SK-N-SH treated with all-trans-retinoic acid at 6 μM for 48 hours (cell line): ENCODE measurements at regions not wholly inside any gene's neighbourhood (a gene's known extent, or its start where the extent isn't known, plus 50 kb on each side); places are given as distances from the start of the nearest gene placed in this dataset.

ENCODE experiments used
- ATAC-seq: fragments of 200-7000 bp; cut with Tn5 transposase; 3 replicates; pipeline ENCODE4 v1.9.1; 2020; ENCODE audit warnings: mild to moderate bottlenecking, moderate library complexity
- ARNTL ChIP-seq: fragments of 450-650 bp; formaldehyde crosslinking; IDR thresholded peaks from 2 replicates; pipeline ENCODE4 v1.5.0; 2020; ENCODE audit warnings: low read depth, mild to moderate bottlenecking, moderate library complexity, borderline replicate concordance
- BACH2 ChIP-seq: fragments of 250-450 bp; sonication (Bioruptor Pico); IDR thresholded peaks from 2 replicates; pipeline ENCODE4 v1.9.0; 2021; ENCODE audit warnings: mild to moderate bottlenecking, borderline replicate concordance
- CSDC2 ChIP-seq: fragments of 250-450 bp; sonication (Bioruptor Pico); IDR thresholded peaks from 2 replicates; pipeline ENCODE4 v1.5.0; 2020; ENCODE audit warnings: mild to moderate bottlenecking, moderate library complexity
- ESRRG ChIP-seq: fragments of 250-450 bp; sonication (Bioruptor Pico); IDR thresholded peaks from 2 replicates; pipeline ENCODE4 v1.6.1; 2021; ENCODE audit warnings: mild to moderate bottlenecking
- GLIS3 ChIP-seq: fragments of 250-450 bp; sonication (Bioruptor Pico); IDR thresholded peaks from 2 replicates; pipeline ENCODE4 v1.5.0; 2020; ENCODE audit warnings: mild to moderate bottlenecking, moderate library complexity
- ISL1 ChIP-seq: fragments of 250-450 bp; sonication (Bioruptor Pico); IDR thresholded peaks from 2 replicates; pipeline ENCODE4 v2.1.2; 2022; ENCODE audit warnings: mild to moderate bottlenecking, moderate library complexity
- OSR1 ChIP-seq: fragments of 250-450 bp; sonication (Bioruptor Pico); IDR thresholded peaks from 2 replicates; pipeline ENCODE4 v1.8.0; 2022; ENCODE audit warnings: moderate library complexity, mild to moderate bottlenecking, inconsistent platforms
- RARB ChIP-seq: fragments of 250-450 bp; sonication (Bioruptor Pico); IDR thresholded peaks from 2 replicates; pipeline ENCODE4 v1.8.0; 2021; ENCODE audit warnings: mild to moderate bottlenecking, moderate library complexity
- TCF4 ChIP-seq: fragments of 250-450 bp; sonication (Bioruptor Pico); IDR thresholded peaks from 2 replicates; pipeline ENCODE4 v1.8.0; 2021; ENCODE audit warnings: mild to moderate bottlenecking, moderate library complexity, borderline replicate concordance
- TOX ChIP-seq: fragments of 250-450 bp; sonication (Bioruptor Pico); IDR thresholded peaks from 2 replicates; pipeline ENCODE4 v1.8.0; 2021; ENCODE audit warnings: mild to moderate bottlenecking, moderate library complexity, borderline replicate concordance
- ZC3H10 ChIP-seq: fragments of 250-450 bp; sonication (Bioruptor Pico); IDR thresholded peaks from 2 replicates; pipeline ENCODE4 v1.5.1; 2021; ENCODE audit warnings: mild to moderate bottlenecking, moderate library complexity
- ZFP30 ChIP-seq: fragments of 450-650 bp; formaldehyde crosslinking; IDR thresholded peaks from 2 replicates; pipeline ENCODE4 v1.5.0; 2022; ENCODE audit warnings: mild to moderate bottlenecking, moderate library complexity
- ZNF565 ChIP-seq: fragments of 450-650 bp; formaldehyde crosslinking; conservative IDR thresholded peaks from 2 replicates; pipeline ENCODE4 v1.5.0; 2020; ENCODE audit warnings: low read depth, mild to moderate bottlenecking, moderate library complexity
- ZNF70 ChIP-seq: fragments of 450-650 bp; formaldehyde crosslinking; IDR thresholded peaks from 2 replicates; pipeline ENCODE4 v1.5.0; 2020; ENCODE audit warnings: mild to moderate bottlenecking, moderate library complexity
- ZNF8 ChIP-seq: fragments of 450-650 bp; formaldehyde crosslinking; IDR thresholded peaks from 2 replicates; pipeline ENCODE4 v1.5.0; 2020; ENCODE audit warnings: mild to moderate bottlenecking, moderate library complexity
- TF ChIP-seq, protein P1 (sequence below): fragments of 250-450 bp; sonication (Bioruptor Pico); IDR thresholded peaks from 2 replicates; pipeline ENCODE4 v1.8.0; 2021; ENCODE audit warnings: low read depth, mild to moderate bottlenecking, moderate library complexity, borderline replicate concordance
- TF ChIP-seq, protein P2 (sequence below): fragments of 250-450 bp; sonication (Bioruptor Pico); IDR thresholded peaks from 2 replicates; pipeline ENCODE4 v1.5.0; 2020; ENCODE audit warnings: mild to moderate bottlenecking, moderate library complexity
- TF ChIP-seq, protein P3 (sequence below): fragments of 250-450 bp; sonication (Bioruptor Pico); IDR thresholded peaks from 2 replicates; pipeline ENCODE4 v1.5.1; 2021; ENCODE audit warnings: mild to moderate bottlenecking, moderate library complexity
- TF ChIP-seq, protein P4 (sequence below): fragments of 250-450 bp; sonication (Bioruptor Pico); IDR thresholded peaks from 2 replicates; pipeline ENCODE4 v1.8.0; 2020; ENCODE audit warnings: mild to moderate bottlenecking, moderate library complexity, borderline replicate concordance
- TF ChIP-seq, protein P5 (sequence below): fragments of 250-450 bp; sonication (Bioruptor Pico); IDR thresholded peaks from 2 replicates; pipeline ENCODE4 v1.5.1; 2020; ENCODE audit warnings: low read depth, mild to moderate bottlenecking, moderate library complexity

DNA sequence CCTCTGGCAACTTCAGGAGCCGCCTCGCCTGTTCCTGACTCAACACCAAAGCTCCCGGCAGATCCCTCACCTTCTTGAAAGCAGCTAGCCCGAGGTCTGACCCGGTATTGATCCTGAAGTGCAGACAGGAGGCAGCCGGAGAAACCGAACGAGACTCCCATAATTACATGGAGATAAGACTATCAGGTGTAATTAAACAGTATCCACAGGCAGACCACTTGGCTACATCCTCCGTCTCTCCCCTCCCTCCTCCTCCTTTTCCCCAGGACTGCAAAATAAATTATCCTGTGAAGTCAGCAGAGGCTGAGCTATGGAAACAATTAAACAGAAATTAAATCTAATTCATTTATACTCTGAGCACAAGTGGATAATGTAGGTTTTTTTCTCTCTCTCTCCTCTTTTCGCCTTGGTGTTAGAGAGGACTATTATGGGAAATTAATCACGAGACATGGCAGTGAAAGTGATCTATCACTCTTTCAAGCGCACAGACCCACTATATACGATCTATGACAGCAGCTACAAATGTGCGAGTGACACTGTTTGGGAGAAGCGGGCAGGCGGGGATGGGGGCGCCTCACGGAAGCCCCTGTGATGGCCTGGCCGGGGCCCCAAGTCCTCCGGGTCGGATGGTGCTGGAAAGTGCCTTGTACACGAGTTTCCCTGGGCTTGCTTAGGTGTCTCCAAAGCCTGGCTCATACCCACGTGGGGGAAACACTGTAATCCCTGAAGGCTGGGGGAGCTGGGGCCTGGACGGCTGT lies 92.8 kb downstream of the RBFOX3 start:
- peak; percentile 68; the same call in 1 of the 2 replicates for TF ChIP-seq TCF4
- no peak for TF ChIP-seq ZFP30
- TF ChIP-seq, protein P1, sequence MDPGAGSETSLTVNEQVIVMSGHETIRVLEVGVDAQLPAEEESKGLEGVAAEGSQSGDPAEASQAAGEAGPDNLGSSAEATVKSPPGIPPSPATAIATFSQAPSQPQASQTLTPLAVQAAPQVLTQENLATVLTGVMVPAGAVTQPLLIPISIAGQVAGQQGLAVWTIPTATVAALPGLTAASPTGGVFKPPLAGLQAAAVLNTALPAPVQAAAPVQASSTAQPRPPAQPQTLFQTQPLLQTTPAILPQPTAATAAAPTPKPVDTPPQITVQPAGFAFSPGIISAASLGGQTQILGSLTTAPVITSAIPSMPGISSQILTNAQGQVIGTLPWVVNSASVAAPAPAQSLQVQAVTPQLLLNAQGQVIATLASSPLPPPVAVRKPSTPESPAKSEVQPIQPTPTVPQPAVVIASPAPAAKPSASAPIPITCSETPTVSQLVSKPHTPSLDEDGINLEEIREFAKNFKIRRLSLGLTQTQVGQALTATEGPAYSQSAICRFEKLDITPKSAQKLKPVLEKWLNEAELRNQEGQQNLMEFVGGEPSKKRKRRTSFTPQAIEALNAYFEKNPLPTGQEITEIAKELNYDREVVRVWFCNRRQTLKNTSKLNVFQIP (CRISPR knock-in tag) = no peak
- TF ChIP-seq ARNTL (CRISPR knock-in tag) = no peak
- no peak for TF ChIP-seq ZC3H10 (CRISPR knock-in tag)
- TF ChIP-seq, protein P2, sequence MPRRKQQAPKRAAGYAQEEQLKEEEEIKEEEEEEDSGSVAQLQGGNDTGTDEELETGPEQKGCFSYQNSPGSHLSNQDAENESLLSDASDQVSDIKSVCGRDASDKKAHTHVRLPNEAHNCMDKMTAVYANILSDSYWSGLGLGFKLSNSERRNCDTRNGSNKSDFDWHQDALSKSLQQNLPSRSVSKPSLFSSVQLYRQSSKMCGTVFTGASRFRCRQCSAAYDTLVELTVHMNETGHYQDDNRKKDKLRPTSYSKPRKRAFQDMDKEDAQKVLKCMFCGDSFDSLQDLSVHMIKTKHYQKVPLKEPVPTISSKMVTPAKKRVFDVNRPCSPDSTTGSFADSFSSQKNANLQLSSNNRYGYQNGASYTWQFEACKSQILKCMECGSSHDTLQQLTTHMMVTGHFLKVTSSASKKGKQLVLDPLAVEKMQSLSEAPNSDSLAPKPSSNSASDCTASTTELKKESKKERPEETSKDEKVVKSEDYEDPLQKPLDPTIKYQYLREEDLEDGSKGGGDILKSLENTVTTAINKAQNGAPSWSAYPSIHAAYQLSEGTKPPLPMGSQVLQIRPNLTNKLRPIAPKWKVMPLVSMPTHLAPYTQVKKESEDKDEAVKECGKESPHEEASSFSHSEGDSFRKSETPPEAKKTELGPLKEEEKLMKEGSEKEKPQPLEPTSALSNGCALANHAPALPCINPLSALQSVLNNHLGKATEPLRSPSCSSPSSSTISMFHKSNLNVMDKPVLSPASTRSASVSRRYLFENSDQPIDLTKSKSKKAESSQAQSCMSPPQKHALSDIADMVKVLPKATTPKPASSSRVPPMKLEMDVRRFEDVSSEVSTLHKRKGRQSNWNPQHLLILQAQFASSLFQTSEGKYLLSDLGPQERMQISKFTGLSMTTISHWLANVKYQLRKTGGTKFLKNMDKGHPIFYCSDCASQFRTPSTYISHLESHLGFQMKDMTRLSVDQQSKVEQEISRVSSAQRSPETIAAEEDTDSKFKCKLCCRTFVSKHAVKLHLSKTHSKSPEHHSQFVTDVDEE (CRISPR knock-in tag) = peak; percentile 62; the same call in 1 of the 2 replicates
- no peak for TF ChIP-seq TOX
- TF ChIP-seq, all 23 proteins: peak for 2
- no peak; the same call in 2 of the 3 replicates for ATAC-seq

DNA sequence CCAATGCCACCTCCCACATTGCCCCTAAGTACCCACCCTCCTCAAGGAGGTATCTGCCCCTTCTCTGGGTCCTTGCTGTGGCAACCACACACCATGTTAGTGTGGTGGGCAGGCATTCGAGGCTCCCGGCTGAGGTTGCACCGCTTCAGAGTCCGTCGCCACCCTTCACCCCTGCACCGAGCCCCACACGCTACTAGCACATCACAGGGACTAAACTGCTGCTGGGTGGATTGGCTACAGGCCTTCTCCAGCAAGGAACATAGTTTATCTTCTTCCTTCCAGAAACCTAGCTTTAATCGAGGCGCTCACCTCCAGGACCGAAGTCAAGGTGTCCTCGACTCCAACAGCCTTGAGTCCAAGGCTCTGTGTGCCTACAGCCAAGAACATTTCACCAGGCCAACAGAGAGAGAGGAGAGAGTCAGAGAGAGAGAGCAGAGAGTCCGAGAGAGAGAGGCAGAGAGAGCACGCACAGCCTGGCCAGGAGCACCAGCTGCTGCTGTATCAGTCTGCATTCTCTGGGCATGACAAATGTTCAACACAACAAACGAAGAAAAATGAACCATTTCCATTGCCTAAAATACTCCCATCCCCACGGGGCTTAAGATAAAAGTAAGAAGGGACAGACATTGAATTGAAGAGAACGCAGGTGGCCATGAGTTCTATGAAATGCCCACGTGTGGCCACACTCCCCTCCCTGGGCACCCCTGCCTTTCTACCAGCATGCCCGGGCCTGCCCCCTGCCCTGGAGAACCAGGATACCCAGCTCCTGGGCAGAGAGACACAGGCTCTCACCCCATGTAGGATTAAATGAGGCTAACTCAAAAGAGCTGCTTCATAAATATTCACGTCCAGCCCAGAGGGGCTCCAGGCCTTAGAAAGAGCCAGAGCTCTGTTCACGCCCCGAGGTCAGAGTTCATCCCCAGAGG lies 94.9 kb downstream of the RBFOX3 start:
- ATAC-seq = no peak

DNA sequence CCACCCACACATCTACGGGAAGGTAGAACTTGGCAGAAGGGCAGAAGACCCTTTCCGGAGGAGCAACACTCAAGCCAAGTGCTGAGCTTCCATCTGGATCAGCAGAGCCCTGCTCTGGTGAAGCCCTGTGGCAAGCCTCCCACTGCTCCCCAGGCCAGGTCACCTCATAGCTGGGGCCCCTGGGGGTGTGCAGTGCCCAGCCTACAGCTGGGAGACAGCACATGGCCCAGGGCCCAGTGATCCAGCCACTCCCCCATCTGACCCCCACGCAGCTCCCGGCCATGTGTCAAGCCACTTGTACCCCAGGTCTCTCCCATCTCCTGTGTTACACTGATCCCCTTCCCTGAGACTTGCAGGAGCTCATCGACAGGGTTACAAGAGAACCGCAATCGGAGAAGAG lies 95.7 kb downstream of the RBFOX3 start:
- ATAC-seq = no peak
- TF ChIP-seq CSDC2 (CRISPR knock-in tag) = no peak
- TF ChIP-seq, protein P3, sequence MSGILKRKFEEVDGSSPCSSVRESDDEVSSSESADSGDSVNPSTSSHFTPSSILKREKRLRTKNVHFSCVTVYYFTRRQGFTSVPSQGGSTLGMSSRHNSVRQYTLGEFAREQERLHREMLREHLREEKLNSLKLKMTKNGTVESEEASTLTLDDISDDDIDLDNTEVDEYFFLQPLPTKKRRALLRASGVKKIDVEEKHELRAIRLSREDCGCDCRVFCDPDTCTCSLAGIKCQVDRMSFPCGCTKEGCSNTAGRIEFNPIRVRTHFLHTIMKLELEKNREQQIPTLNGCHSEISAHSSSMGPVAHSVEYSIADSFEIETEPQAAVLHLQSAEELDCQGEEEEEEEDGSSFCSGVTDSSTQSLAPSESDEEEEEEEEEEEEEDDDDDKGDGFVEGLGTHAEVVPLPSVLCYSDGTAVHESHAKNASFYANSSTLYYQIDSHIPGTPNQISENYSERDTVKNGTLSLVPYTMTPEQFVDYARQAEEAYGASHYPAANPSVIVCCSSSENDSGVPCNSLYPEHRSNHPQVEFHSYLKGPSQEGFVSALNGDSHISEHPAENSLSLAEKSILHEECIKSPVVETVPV = no peak
- TF ChIP-seq ZNF8 (CRISPR knock-in tag) = no peak
- TF ChIP-seq ZNF565 (CRISPR knock-in tag) = no peak
- no peak for TF ChIP-seq TOX
- TF ChIP-seq OSR1 = no peak
- TF ChIP-seq, protein P1 (CRISPR knock-in tag) = no peak
- no peak for TF ChIP-seq GLIS3 (CRISPR knock-in tag)
- TF ChIP-seq ZFP30 = no peak
- TF ChIP-seq ESRRG = no peak
- no peak for TF ChIP-seq ZNF70 (CRISPR knock-in tag)

More for the DNA sequence above, 94.9 kb downstream of the RBFOX3 start:
- TF ChIP-seq BACH2 (CRISPR knock-in tag) = no peak
- no peak for TF ChIP-seq CSDC2 (CRISPR knock-in tag)
- TF ChIP-seq ISL1 (CRISPR knock-in tag) = no peak
- TF ChIP-seq ARNTL (CRISPR knock-in tag) = no peak
- no peak for TF ChIP-seq ZC3H10 (CRISPR knock-in tag)
- TF ChIP-seq, protein P3 = no peak
- TF ChIP-seq, protein P4, sequence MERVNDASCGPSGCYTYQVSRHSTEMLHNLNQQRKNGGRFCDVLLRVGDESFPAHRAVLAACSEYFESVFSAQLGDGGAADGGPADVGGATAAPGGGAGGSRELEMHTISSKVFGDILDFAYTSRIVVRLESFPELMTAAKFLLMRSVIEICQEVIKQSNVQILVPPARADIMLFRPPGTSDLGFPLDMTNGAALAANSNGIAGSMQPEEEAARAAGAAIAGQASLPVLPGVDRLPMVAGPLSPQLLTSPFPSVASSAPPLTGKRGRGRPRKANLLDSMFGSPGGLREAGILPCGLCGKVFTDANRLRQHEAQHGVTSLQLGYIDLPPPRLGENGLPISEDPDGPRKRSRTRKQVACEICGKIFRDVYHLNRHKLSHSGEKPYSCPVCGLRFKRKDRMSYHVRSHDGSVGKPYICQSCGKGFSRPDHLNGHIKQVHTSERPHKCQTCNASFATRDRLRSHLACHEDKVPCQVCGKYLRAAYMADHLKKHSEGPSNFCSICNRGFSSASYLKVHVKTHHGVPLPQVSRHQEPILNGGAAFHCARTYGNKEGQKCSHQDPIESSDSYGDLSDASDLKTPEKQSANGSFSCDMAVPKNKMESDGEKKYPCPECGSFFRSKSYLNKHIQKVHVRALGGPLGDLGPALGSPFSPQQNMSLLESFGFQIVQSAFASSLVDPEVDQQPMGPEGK (CRISPR knock-in tag) = no peak
- no peak for TF ChIP-seq RARB (CRISPR knock-in tag)
- no peak for TF ChIP-seq ZNF565 (CRISPR knock-in tag)
- TF ChIP-seq, protein P5, sequence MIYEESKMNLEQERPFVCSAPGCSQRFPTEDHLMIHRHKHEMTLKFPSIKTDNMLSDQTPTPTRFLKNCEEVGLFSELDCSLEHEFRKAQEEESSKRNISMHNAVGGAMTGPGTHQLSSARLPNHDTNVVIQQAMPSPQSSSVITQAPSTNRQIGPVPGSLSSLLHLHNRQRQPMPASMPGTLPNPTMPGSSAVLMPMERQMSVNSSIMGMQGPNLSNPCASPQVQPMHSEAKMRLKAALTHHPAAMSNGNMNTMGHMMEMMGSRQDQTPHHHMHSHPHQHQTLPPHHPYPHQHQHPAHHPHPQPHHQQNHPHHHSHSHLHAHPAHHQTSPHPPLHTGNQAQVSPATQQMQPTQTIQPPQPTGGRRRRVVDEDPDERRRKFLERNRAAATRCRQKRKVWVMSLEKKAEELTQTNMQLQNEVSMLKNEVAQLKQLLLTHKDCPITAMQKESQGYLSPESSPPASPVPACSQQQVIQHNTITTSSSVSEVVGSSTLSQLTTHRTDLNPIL (CRISPR knock-in tag) = no peak
- no peak for TF ChIP-seq TOX
